Activated T-cell treated with anti-CD3 and anti-CD28 coated beads, Interleukin-2, amount 50 U/mL, for 72 hours (primary cell): ENCODE measurements at regions not wholly inside any gene's neighbourhood (a gene's known extent, or its start where the extent isn't known, plus 50 kb on each side); places are given as distances from the start of the nearest gene placed in this dataset.

Source experiments
- ATAC-seq, 2 donors: fragments of 150-1000 bp; cut with Tn5 transposase; replicated peaks in 1 of 2; 2 replicates each; pipeline ENCODE4 v1.10.0; 2021; ENCODE audit warnings: moderate library complexity in 2 of 2, mild to moderate bottlenecking in 1 of 2
- DNase-seq, 2 donors: peaks; one replicate each; pipeline ENCODE4 v3.0.0; 2021 to 2022; ENCODE audit warnings: mixed read lengths in 1 of 2
- H3K27ac Mint-ChIP-seq: one replicate; pipeline ENCODE4 v1.8.0; 2022; ENCODE audit warnings: mild to moderate bottlenecking, moderate library complexity, mixed read lengths
- H3K27me3 Mint-ChIP-seq: one replicate; pipeline ENCODE4 v1.8.0; 2022; ENCODE audit warnings: low read depth, mixed read lengths
- H3K36me3 Mint-ChIP-seq, 2 donors: one replicate each; pipeline ENCODE4 v1.8.0; 2022; ENCODE audit warnings: mixed read lengths in 2 of 2, mild to moderate bottlenecking in 1 of 2; ENCODE audit not compliant: insufficient read depth in 2 of 2
- H3K4me1 Mint-ChIP-seq: one replicate; pipeline ENCODE4 v1.8.0; 2022; ENCODE audit warnings: low read depth, mixed read lengths
- H3K4me3 Mint-ChIP-seq, 2 donors: one replicate each; pipeline ENCODE4 v1.8.0; 2022; ENCODE audit warnings: mild to moderate bottlenecking in 2 of 2, mixed read lengths in 2 of 2, moderate library complexity in 2 of 2
- H3K9me3 Mint-ChIP-seq, 2 donors: one replicate each; pipeline ENCODE4 v1.8.0; 2022; ENCODE audit warnings: mixed read lengths in 2 of 2

DNA sequence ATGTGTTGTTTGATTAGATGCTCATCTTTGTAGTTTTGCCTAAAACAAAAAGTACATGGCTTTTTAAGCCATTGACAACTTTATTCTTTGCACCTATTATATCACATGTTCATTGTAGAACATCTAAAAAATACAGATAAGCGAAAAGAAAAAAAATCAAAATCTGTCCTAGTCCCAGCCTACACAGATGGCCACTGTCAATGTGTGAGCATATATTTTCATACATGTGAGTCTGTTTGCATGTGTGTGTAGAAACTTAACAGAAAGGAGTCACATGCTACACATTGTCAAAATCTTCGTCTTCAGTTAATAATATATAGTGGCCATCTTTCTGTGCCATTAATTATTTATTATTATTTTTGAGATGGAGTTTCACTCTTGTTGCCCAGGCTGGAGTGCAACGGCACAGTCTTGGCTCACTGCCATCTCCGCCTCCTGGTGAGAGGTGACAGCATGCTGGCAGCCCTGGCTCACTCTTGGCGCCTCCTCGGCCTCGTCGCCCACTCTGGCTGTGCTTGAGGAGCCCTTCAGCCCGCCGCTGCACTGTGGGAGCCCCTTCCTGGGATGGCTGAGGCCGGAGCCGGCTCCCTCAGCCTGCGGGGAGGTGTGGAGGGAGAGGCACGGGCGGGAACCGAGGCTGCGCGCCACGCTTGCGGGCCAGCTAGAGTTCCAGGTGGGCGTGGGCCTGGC lies 68.5 kb upstream of the AMZ2 start:
- H3K27ac Mint-ChIP-seq: no peak overlapping the region
- DNase-seq (no peak), ATAC-seq (no peak)
- H3K36me3 Mint-ChIP-seq: no peaks in the 10 kb centered on the region
- no peaks in the 10 kb centered on the region for H3K27me3 Mint-ChIP-seq
- H3K4me3 Mint-ChIP-seq: no peak overlapping the region
- no peaks in the 10 kb centered on the region for H3K9me3 Mint-ChIP-seq
- peaks cover 38% of the 10 kb centered on the region for H3K4me1 Mint-ChIP-seq

DNA sequence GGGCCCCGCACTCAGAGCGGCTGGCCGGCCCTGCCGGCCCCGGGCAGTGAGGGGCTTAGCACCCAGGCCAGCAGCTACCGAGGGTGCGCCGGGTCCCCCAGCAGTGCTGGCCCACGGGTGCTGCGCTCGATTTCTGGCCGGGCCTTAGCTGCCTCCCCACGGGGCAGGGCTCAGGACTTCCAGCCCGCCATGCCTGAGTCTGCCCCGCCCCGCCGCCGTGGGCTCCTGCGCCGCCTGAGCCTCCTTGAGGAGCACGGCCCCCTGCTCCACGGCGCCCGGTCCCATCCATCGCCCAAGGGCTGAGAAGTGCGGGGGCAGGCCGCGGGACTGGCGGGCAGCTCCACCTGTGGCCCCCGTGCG lies 67.9 kb upstream of the AMZ2 start:
- H3K4me1 Mint-ChIP-seq: peaks cover 44% of the 10 kb centered on the region
- H3K27me3 Mint-ChIP-seq: no peaks in the 10 kb centered on the region
- H3K27ac Mint-ChIP-seq: no peak overlapping the region

DNA sequence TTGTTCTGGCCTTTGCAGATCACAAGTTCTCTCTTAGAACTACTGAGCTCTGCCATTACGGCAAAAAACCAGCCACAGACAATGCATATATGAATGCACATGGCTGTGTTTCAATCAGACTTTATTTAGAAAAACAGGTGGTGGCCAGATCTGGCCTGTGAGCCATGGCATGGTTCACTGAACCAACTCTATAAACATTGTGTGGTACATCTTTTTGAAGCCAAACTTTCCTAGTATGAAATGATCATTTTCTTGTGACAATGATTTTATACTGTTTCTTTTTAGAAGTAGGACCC lies 65.9 kb upstream of the AMZ2 start:
- peaks cover 58% of the 10 kb centered on the region for H3K4me1 Mint-ChIP-seq
- peak in 1 of 2 donors; percentile 10 for ATAC-seq

More for the DNA sequence above, 67.9 kb upstream of the AMZ2 start:
- DNase-seq: no peak
- no peaks in the 10 kb centered on the region for H3K9me3 Mint-ChIP-seq
- no peak for ATAC-seq
- no peak overlapping the region for H3K4me3 Mint-ChIP-seq
- no peaks in the 10 kb centered on the region for H3K36me3 Mint-ChIP-seq

DNA sequence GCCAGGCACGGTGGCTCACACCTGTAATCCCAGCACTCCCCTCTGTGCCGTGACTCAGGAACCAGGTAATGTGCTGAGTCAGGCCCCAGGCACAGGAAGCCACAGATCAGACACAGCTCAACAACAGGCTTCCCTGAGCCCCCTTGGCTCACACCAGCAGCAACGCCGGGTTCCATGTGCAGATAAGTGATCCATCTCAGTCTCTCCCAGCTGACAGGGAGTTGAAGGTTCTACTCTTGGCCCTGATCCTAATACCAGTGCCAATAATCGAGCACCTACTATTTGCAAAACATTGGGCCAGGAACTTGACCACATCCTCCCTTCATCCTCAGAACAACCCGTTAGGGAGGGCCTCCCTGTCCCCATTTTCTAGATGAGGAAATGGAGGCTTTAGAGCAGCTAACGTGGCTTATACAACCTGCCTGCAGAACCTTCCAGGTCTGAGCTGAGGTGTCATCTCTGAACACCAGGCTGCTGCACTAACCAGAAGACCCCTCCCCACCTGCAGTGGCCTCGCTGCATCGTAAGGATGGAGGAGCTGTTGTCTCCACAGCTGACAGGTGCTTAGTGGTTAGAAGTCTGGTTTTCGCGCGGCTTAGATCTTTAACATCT lies 64.8 kb upstream of the AMZ2 start:
- no peaks in the 10 kb centered on the region for H3K9me3 Mint-ChIP-seq
- peak overlapping the region; percentile 81 to 86 for H3K4me3 Mint-ChIP-seq
- peaks cover 58% of the 10 kb centered on the region for H3K4me1 Mint-ChIP-seq
- DNase-seq (peak; percentile 64 to 77), ATAC-seq (peak; percentile 72 to 75)
- peak overlapping the region; percentile 46 for H3K27ac Mint-ChIP-seq
- no peaks in the 10 kb centered on the region for H3K27me3 Mint-ChIP-seq
- H3K36me3 Mint-ChIP-seq: no peaks in the 10 kb centered on the region

More for the DNA sequence above, 65.9 kb upstream of the AMZ2 start:
- Mint-ChIP-seq H3K9me3 (no peaks in the 10 kb centered on the region), H3K4me3 (peak overlapping the region; percentile 72 to 86), H3K27ac (peak overlapping the region; percentile 63), H3K27me3 (no peaks in the 10 kb centered on the region), H3K36me3 (no peaks in the 10 kb centered on the region)
- no peak for DNase-seq

DNA sequence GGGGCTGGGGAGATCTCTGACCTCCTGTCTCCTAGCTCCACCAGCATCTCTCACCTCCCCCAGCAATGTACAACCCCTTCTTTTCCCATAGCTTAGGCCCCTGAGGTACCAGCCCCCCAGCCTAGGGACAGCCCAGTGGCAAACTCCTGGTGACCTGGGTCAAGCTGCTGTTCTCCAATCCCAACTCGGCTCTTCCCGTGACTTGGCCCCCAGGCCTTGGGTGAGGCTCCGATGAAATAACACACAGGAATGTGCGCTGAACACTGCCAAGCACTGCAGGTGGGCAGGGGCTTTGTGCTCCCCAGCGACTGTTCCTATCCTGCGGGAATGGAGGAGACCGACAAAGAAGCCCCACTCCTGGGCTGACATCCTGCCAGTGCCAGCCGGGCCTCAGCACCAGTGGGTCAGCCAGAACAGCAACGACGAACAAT lies 63.7 kb upstream of the AMZ2 start:
- Mint-ChIP-seq H3K4me3 (peak overlapping the region; percentile 63 to 76), H3K9me3 (no peaks in the 10 kb centered on the region), H3K36me3 (no peaks in the 10 kb centered on the region), H3K27me3 (no peaks in the 10 kb centered on the region), H3K4me1 (peaks cover 58% of the 10 kb centered on the region), H3K27ac (peak overlapping the region; percentile 36)
- no peak for DNase-seq
- ATAC-seq: no peak

DNA sequence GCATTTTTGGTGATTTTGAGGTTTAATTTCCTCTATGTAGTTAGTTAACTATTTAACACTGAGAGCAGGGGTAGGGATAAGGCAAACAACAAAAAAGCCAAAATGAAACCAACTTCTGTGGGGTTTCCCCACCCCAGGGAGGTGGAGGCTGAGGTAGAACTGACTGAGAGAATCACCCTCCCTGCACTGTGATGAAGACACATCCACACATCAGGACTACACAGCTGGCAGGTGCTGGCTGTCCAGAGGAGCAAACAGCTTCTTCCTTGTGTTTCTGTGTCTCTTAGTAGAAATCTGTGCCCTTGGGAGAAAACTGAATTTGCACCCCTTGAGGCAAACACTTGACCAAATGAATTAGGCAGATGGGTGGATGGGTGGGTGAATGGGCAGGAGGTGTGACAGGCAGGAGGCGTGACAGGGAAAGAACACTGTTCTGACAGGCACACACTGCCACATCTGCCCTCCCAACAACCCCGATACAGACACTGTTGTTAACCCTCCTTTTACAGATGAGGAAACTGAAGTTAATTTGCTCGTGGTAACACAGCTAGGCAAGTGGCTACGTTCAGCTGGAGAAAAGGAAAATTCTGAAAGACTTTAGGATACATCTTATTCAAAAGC lies 62.9 kb upstream of the AMZ2 start:
- Mint-ChIP-seq H3K36me3 (no peaks in the 10 kb centered on the region), H3K9me3 (no peaks in the 10 kb centered on the region), H3K27ac (peak overlapping the region; percentile 36), H3K27me3 (no peaks in the 10 kb centered on the region), H3K4me1 (peaks cover 58% of the 10 kb centered on the region), H3K4me3 (peak overlapping the region; percentile 63 to 76)
- DNase-seq (peak; percentile 70 to 71), ATAC-seq (peak; percentile 77 to 81)

DNA sequence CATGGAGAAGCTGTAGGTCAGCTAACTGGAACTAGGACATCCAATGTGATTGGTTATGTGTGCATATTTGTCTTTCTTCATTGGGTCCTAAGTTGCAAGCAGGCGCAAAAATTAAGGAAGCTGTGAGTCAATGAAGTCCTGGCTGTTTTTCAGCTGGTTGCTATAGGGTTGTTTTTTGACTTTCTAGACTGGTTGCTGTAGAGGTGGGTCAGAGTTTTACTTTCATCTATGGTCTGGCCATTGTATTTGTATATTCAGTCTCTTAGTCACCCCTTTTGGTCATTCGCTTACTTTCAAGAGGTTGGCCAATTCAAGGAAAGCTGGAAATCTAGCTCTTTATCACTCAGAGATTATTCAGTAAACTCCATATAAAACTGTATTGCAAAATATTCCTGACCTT lies 62.0 kb upstream of the AMZ2 start:
- ATAC-seq (no peak), DNase-seq (no peak)
- Mint-ChIP-seq H3K4me1 (peaks cover 52% of the 10 kb centered on the region), H3K27me3 (no peaks in the 10 kb centered on the region), H3K4me3 (peak overlapping the region in 1 of 2 donors; percentile 63), H3K36me3 (no peaks in the 10 kb centered on the region), H3K9me3 (no peaks in the 10 kb centered on the region), H3K27ac (no peak overlapping the region)

DNA sequence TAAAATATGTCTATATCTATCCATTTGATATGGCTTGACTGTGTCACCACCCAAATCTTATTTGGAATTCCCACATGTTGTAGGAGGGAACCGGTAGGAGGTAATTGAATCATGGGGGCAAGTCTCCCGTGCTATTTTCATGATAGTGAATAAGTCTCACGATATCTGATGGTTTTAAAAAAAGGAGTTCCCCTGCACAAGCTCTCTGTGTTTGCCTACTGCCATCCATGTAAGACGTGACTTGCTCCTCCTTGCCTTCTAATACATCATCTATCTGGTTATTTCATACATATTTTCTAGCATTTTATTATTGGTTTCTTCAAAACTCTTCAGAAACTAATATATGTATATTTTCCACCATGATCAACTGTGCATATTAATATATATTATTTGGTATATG lies 57.3 kb upstream of the AMZ2 start:
- H3K4me3 Mint-ChIP-seq: no peak overlapping the region
- peaks cover 11% of the 10 kb centered on the region for H3K27me3 Mint-ChIP-seq
- DNase-seq (no peak), ATAC-seq (no peak)
- no peaks in the 10 kb centered on the region for H3K36me3 Mint-ChIP-seq
- H3K27ac Mint-ChIP-seq: no peak overlapping the region
- H3K4me1 Mint-ChIP-seq: peaks cover 13% of the 10 kb centered on the region
- H3K9me3 Mint-ChIP-seq: no peaks in the 10 kb centered on the region

DNA sequence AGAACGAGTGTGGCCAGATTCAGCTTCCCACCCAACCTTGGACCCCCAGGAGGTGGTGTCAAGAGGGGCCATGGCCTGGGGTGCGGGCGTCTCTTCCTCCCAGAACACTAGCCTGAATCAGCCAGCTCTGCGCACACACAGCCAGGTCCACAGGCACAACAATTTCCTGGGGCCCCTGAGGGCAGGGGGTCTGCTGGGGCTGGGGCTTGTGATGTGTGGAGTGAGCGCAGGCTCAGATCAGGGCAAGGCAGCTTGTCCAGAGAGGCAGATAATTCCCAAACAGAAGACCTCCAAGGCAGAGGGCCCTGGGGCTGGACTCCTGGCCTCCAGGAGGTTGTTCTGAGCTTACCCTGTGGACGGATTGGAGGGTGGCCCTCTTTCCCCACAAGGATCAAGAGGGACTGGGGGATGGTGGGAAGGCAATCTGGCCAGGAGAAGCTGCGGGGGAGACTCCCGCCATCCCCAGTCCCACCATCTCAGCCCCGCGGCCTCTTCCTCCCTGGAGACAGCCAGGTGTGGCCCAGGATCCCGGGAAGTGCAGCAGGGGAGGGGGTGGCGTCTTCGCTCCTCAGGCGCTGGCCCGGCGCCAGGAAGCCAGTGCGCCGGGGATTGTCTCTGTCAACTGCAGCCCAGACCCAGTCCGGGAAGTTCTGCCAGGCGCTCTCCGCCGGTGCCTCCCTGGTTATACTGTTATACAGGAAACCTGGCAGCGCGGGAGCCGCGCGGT lies 52.0 kb upstream of the AMZ2 start:
- Mint-ChIP-seq H3K36me3 (no peaks in the 10 kb centered on the region), H3K4me1 (peaks cover 29% of the 10 kb centered on the region), H3K27me3 (peaks cover 32% of the 10 kb centered on the region), H3K9me3 (no peaks in the 10 kb centered on the region), H3K27ac (no peak overlapping the region), H3K4me3 (peak overlapping the region; percentile 81 to 93)
- ATAC-seq: no peak
- DNase-seq: no peak

DNA sequence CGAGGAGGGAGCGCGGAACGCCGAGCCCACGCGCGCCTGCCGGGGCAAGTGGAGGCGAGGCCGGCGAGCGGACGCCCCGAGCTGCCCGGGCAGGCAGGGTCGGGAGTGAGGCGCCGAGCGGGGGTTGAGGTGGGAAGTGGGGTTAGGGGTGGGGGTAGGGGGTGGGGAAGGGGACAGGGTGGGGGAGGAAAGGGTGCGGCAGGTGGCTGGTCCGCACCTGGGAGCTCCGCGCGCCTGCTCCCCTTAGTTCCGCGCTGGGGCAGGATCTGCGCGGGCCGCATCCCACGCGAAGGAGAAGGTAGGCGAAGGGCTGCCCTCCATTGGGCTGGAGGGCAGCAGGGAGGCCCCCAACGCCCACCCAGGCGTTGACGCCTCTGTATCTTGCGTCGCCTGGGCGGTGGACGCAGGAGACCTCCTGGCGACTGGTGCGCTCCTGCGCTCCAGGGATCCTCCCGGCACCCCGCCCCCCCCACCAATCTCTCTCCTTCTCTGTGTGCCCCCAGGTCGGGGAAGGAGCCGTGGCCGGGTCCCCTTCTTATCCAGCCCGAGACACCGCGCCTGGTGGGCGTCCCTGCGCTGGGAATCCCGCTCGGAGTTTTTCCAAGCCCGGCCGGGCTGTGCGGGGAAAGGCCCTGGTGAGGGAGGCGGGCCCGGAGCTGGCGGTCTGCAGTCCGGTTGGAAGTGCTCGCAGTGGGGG lies 51.3 kb upstream of the AMZ2 start:
- Mint-ChIP-seq H3K36me3 (no peaks in the 10 kb centered on the region), H3K4me1 (peaks cover 36% of the 10 kb centered on the region), H3K27ac (no peak overlapping the region), H3K4me3 (peak overlapping the region; percentile 81 to 93), H3K9me3 (no peaks in the 10 kb centered on the region), H3K27me3 (peaks cover 32% of the 10 kb centered on the region)
- no peak for ATAC-seq
- DNase-seq: no peak

DNA sequence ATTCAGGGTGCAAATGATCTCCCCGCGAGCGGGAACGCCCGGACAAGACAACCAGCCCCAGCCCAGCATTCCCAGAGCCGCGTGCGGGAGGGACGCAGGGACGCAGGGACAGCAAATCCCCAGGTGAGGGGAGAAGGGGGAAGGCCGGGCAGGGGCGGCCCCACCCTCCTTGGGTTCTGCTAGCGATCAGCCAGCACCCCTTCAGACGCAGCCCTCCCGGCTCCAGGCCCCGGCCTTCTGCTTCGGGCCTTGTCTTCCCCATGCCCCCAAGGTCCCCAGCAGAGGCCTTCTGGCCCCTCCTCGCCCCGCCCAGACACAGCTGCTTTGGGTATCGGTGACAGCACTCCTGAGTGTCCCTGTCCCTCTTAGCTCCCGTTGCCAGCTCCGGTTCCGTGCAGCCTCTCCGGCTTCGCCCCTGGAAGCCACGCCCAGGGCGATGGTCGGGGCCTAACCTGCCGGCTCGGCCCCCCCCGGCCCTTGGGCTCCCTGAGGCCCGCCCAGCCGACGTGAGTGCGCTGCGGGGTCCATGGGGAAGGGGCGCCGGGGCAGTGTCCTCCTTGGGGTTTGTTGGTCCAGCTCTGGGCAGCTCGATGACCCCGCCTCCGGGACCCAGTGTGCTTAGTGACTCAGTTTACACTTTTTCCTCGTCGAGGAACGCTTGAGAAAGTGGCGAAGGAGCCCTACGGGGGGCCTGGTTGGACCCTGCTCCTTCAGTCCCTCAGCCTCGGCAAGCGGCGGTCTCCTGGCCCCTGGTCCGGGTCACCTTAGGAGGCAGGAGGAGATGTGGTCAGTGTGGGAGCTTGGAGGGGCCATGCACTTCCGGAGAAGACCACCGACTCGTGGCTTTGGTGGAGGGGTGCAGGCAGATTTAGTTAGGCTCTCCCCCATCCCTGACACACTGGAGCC lies 50.5 kb upstream of the AMZ2 start:
- no peaks in the 10 kb centered on the region for H3K9me3 Mint-ChIP-seq
- peaks cover 32% of the 10 kb centered on the region for H3K27me3 Mint-ChIP-seq
- H3K4me1 Mint-ChIP-seq: peaks cover 36% of the 10 kb centered on the region
- no peak overlapping the region for H3K27ac Mint-ChIP-seq
- no peaks in the 10 kb centered on the region for H3K36me3 Mint-ChIP-seq
- ATAC-seq (peak; percentile 12 to 29), DNase-seq (peak in 1 of 2 donors; percentile 56)
- peak overlapping the region; percentile 80 to 93 for H3K4me3 Mint-ChIP-seq
